Epithelial cell of proximal tubule (primary cell): ENCODE measurements at regions not wholly inside any gene's neighbourhood (a gene's known extent, or its start where the extent isn't known, plus 50 kb on each side); places are given as distances from the start of the nearest gene placed in this dataset.
"Not testable (repeated sequence)": the region's sequence is repeated elsewhere in the genome, so short reads cannot be mapped to it uniquely, and the experiment has no call there.

ENCODE experiments used
- DNase-seq: peaks from one replicate; pipeline ENCODE4 v3.0.0-alpha.2; 2011; ENCODE audit warnings: low read depth
- H3K4me3 ChIP-seq: 2 replicates; pipeline ENCODE4 v1.5.1; 2011; ENCODE audit warnings: low read depth, mild to moderate bottlenecking, low read length
- CTCF ChIP-seq: conservative IDR thresholded peaks from 2 replicates; pipeline ENCODE4 v1.5.1; 2012; ENCODE audit warnings: low read depth, mild to moderate bottlenecking, low read length

GRCh38 chr10:23571884-23572283 is 133.0 kb downstream of the OTUD1 start:
- DNase-seq = no peak
- TF ChIP-seq CTCF = no peak
- no peak overlapping the region for H3K4me3 ChIP-seq

GRCh38 chr10:23581906-23582450 is 143.1 kb downstream of the OTUD1 start:
- peak; percentile 88 for DNase-seq
- H3K4me3 ChIP-seq = no peak overlapping the region
- TF ChIP-seq CTCF = no peak

- no peak for TF ChIP-seq CTCF
- DNase-seq = no peak
- no peak overlapping the region for H3K4me3 ChIP-seq
Measured at GRCh38 chr10:23584396-23584795, 145.5 kb downstream of the OTUD1 start.

GRCh38 chr10:23585186-23585585 is 146.3 kb downstream of the OTUD1 start:
- TF ChIP-seq CTCF = no peak
- no peak overlapping the region for H3K4me3 ChIP-seq
- DNase-seq = no peak

- H3K4me3 ChIP-seq = no peak overlapping the region
- TF ChIP-seq CTCF = no peak
- DNase-seq = no peak
Measured at GRCh38 chr10:23585666-23586065, 146.8 kb downstream of the OTUD1 start.

GRCh38 chr10:23595278-23595677 is 156.4 kb downstream of the OTUD1 start:
- not testable (repeated sequence) for DNase-seq, H3K4me3 ChIP-seq

- TF ChIP-seq CTCF = no peak
- H3K4me3 ChIP-seq = no peak overlapping the region
- peak; percentile 81 for DNase-seq
Measured at GRCh38 chr10:23604613-23605012, 165.7 kb downstream of the OTUD1 start.
